Endodermal cell (in vitro differentiated cells): ENCODE measurements at regions not wholly inside any gene's neighbourhood (a gene's known extent, or its start where the extent isn't known, plus 50 kb on each side); places are given as distances from the start of the nearest gene placed in this dataset.

Experiments used
- DNase-seq: peaks from one replicate; pipeline ENCODE4 v3.0.0-alpha.2; 2017
- H3K27ac ChIP-seq: 2 replicates; pipeline ENCODE4 v1.5.1; 2013; ENCODE audit warnings: mild to moderate bottlenecking, low read depth, low read length, moderate library complexity
- H3K27me3 ChIP-seq: 2 replicates; pipeline ENCODE4 v1.6.1; 2013; ENCODE audit warnings: mild to moderate bottlenecking, low read length, moderate library complexity; ENCODE audit not compliant: insufficient read depth, control insufficient read depth, poor library complexity, severe bottlenecking
- H3K36me3 ChIP-seq: 2 replicates; pipeline ENCODE4 v1.7.0; 2013; ENCODE audit warnings: mild to moderate bottlenecking, low read length, moderate library complexity; ENCODE audit not compliant: control insufficient read depth, insufficient read depth
- H3K4me1 ChIP-seq: one replicate; pipeline ENCODE4 v1.7.0; 2013; ENCODE audit warnings: low read length; ENCODE audit not compliant: control insufficient read depth, insufficient read depth
- H3K4me3 ChIP-seq: 2 replicates; pipeline ENCODE4 v1.5.1; 2013; ENCODE audit warnings: mild to moderate bottlenecking, low read length, moderate library complexity
- H3K9ac ChIP-seq: 2 replicates; pipeline ENCODE4 v1.6.1; 2013; ENCODE audit warnings: mild to moderate bottlenecking, low read length, moderate library complexity; ENCODE audit not compliant: poor library complexity, severe bottlenecking; ENCODE audit errors: extremely low read depth
- H3K9me3 ChIP-seq: 2 replicates; pipeline ENCODE4 v1.6.1; 2013; ENCODE audit warnings: mild to moderate bottlenecking, low read length, moderate library complexity; ENCODE audit not compliant: control insufficient read depth
- H3K27ac Mint-ChIP-seq: 2 replicates; pipeline ENCODE4 v1.8.0; 2020; ENCODE audit warnings: mixed read lengths
- H3K27me3 Mint-ChIP-seq: 2 replicates; pipeline ENCODE4 v1.8.0; 2021; ENCODE audit warnings: mild to moderate bottlenecking, mixed read lengths; ENCODE audit not compliant: insufficient read depth
- H3K36me3 Mint-ChIP-seq: 2 replicates; pipeline ENCODE4 v1.8.0; 2020; ENCODE audit warnings: low read depth, mixed read lengths
- H3K4me1 Mint-ChIP-seq: 2 replicates; pipeline ENCODE4 v1.8.0; 2020; ENCODE audit warnings: mixed read lengths
- H3K4me3 Mint-ChIP-seq: 2 replicates; pipeline ENCODE4 v1.8.0; 2020; ENCODE audit warnings: mild to moderate bottlenecking, moderate library complexity, mixed read lengths
- H3K9me3 Mint-ChIP-seq: 2 replicates; pipeline ENCODE4 v1.8.0; 2020; ENCODE audit warnings: mild to moderate bottlenecking, mixed read lengths
- WGBS, 2 experiments: methylation state at CpG; one replicate each; pipeline versions ENCODE4 v1.1.5 to v1.1.7; 2013; ENCODE audit warnings: missing lambda C conversion rate in 2 of 2, mixed read lengths in 1 of 2; ENCODE audit not compliant: insufficient coverage in 1 of 2, insufficient read length in 1 of 2; 5-methylcytosine and 5-hydroxymethylcytosine counted together
- TF ChIP-seq, protein P1 (sequence below): fragments of 200-600 bp; sonication (generic); conservative IDR thresholded peaks from 2 replicates; pipeline ENCODE4 v1.5.0; 2021; ENCODE audit warnings: antibody characterized with exemption, mild to moderate bottlenecking

DNA sequence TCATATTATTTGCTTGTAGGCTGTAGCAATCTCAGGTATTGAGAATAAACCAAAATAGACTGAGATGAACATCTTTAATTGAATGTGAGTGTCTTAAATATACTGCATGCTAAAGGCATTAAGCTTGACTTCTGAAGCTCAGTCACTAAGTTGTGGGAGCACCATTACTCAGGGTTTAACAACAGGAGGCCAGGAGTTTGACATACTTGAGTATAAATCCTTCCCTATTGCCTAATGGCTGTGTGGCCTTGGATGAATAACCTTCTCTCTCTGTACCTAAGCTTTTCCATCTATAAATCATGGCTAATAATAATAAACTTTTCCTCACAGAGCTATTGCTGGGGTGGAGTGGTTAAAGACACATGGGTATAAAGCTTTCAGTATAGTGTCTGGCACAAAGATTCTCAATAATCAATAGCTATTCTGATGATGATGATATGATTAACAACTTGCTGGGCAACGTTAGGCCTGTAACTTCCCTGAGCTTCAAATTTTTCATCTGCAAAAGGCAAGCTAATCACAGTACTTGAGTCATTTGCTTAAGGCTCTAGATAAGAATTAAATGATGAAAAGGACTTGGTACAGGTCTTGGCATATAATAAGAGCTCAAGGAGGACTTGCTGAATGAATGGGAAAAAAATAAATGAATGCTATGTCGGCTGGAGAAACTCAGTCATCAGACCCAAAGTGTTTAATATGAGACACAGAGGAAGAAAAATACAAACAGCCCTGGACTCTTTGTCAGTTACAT, 174.0 kb upstream of the IL12B start:
- Mint-ChIP-seq H3K27me3 (peaks cover 3% of the 10 kb centered on the region), H3K4me1 (peaks cover 4% of the 10 kb centered on the region), H3K27ac (no peak overlapping the region), H3K36me3 (peaks cover 2% of the 10 kb centered on the region), H3K4me3 (no peak overlapping the region), H3K9me3 (peaks cover 7% of the 10 kb centered on the region)
- Histone ChIP-seq H3K4me3 (no peak overlapping the region), H3K4me1 (no peaks in the 10 kb centered on the region), H3K27ac (no peak overlapping the region), H3K9me3 (no peaks in the 10 kb centered on the region), H3K27me3 (no peaks in the 10 kb centered on the region), H3K9ac (no peak overlapping the region), H3K36me3 (no peaks in the 10 kb centered on the region)
- 79 to 89% methylated on average over 1 to 2 of the region's 2 CpGs for WGBS, 2 experiments
- TF ChIP-seq, protein P1, sequence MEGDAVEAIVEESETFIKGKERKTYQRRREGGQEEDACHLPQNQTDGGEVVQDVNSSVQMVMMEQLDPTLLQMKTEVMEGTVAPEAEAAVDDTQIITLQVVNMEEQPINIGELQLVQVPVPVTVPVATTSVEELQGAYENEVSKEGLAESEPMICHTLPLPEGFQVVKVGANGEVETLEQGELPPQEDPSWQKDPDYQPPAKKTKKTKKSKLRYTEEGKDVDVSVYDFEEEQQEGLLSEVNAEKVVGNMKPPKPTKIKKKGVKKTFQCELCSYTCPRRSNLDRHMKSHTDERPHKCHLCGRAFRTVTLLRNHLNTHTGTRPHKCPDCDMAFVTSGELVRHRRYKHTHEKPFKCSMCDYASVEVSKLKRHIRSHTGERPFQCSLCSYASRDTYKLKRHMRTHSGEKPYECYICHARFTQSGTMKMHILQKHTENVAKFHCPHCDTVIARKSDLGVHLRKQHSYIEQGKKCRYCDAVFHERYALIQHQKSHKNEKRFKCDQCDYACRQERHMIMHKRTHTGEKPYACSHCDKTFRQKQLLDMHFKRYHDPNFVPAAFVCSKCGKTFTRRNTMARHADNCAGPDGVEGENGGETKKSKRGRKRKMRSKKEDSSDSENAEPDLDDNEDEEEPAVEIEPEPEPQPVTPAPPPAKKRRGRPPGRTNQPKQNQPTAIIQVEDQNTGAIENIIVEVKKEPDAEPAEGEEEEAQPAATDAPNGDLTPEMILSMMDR = no peak
- DNase-seq = no peak

GRCh38 chr5:159504857-159505304, 174.6 kb upstream of the IL12B start:
- DNase-seq = no peak
- peaks cover 3% of the 10 kb centered on the region for H3K27me3 Mint-ChIP-seq
- H3K9me3 Mint-ChIP-seq = peaks cover 7% of the 10 kb centered on the region
- TF ChIP-seq, protein P1 = no peak
- Histone ChIP-seq H3K27ac (no peak overlapping the region), H3K36me3 (no peaks in the 10 kb centered on the region), H3K9ac (no peak overlapping the region), H3K4me3 (no peak overlapping the region), H3K27me3 (no peaks in the 10 kb centered on the region), H3K4me1 (peaks cover 1% of the 10 kb centered on the region), H3K9me3 (no peaks in the 10 kb centered on the region)
- no peak overlapping the region for H3K27ac Mint-ChIP-seq
- H3K4me1 Mint-ChIP-seq = peaks cover 4% of the 10 kb centered on the region
- no peak overlapping the region for H3K4me3 Mint-ChIP-seq
- peaks cover 2% of the 10 kb centered on the region for H3K36me3 Mint-ChIP-seq
- WGBS, 2 experiments = 88 to 92% methylated on average over 2 to 7 of the region's 7 CpGs

GRCh38 chr5:159507055-159507454, 176.8 kb upstream of the IL12B start:
- peaks cover 14% of the 10 kb centered on the region for H3K4me1 Mint-ChIP-seq
- peaks cover 3% of the 10 kb centered on the region for H3K27me3 Mint-ChIP-seq
- H3K9me3 Mint-ChIP-seq = peaks cover 4% of the 10 kb centered on the region
- Histone ChIP-seq H3K4me1 (peaks cover 4% of the 10 kb centered on the region), H3K27ac (no peak overlapping the region), H3K4me3 (no peak overlapping the region), H3K9ac (no peak overlapping the region), H3K27me3 (no peaks in the 10 kb centered on the region), H3K9me3 (no peaks in the 10 kb centered on the region), H3K36me3 (no peaks in the 10 kb centered on the region)
- no peaks in the 10 kb centered on the region for H3K36me3 Mint-ChIP-seq
- DNase-seq = no peak
- H3K27ac Mint-ChIP-seq = no peak overlapping the region
- TF ChIP-seq, protein P1 = no peak
- H3K4me3 Mint-ChIP-seq = no peak overlapping the region
- whole genome bisulfite sequencing, 2 experiments = 84% methylated on average over 2 of the region's 2 CpGs; no CpG with 5 or more reads in 1 of the 2 experiments
